OCI-LY3 (cell line): ENCODE measurements at regions not wholly inside any gene's neighbourhood (a gene's known extent, or its start where the extent isn't known, plus 50 kb on each side); places are given as distances from the start of the nearest gene placed in this dataset.

Experiments
- H2AFZ ChIP-seq: fragments of 200-600, 300-600 bp; shearing (Covaris generic); 2 replicates; pipeline ENCODE4 v1.6.0; 2014; ENCODE audit warnings: antibody characterized with exemption, low read depth, low read length
- H3K27ac ChIP-seq: fragments of 200-600, 300-600 bp; sonication (generic); 2 replicates; pipeline ENCODE4 v1.5.1; 2014; ENCODE audit warnings: mild to moderate bottlenecking, low read length, moderate library complexity, mixed read lengths
- H3K27me3 ChIP-seq: fragments of 200-600, 300-600 bp; sonication (generic); 2 replicates; pipeline ENCODE4 v1.6.1; 2014; ENCODE audit warnings: low read depth, low read length, mixed read lengths
- H3K36me3 ChIP-seq: fragments of 200-600, 300-600 bp; sonication (generic); replicated peaks from 2 replicates; pipeline ENCODE3; 2014; ENCODE audit warnings: low read depth, low read length, mixed read lengths
- H3K4me1 ChIP-seq: fragments of 300-600, 200-600 bp; sonication (generic); 2 replicates; pipeline ENCODE4 v1.6.1; 2014; ENCODE audit warnings: low read length, mixed read lengths
- H3K4me2 ChIP-seq: fragments of 200-600, 300-600 bp; sonication (generic); 2 replicates; pipeline ENCODE4 v1.6.1; 2014; ENCODE audit warnings: low read length, mixed read lengths
- H3K4me3 ChIP-seq: fragments of 300-600, 200-600 bp; sonication (generic); 2 replicates; pipeline ENCODE4 v1.5.1; 2014; ENCODE audit warnings: antibody characterized with exemption, mild to moderate bottlenecking, low read length, moderate library complexity
- H3K79me2 ChIP-seq: fragments of 300-600, 200-600 bp; shearing (Covaris generic); 2 replicates; pipeline ENCODE4 v1.6.1; 2014; ENCODE audit warnings: mild to moderate bottlenecking, low read length, mixed read lengths
- H3K9ac ChIP-seq: fragments of 300-600, 200-600 bp; shearing (Covaris generic); 2 replicates; pipeline ENCODE4 v1.6.0; 2014; ENCODE audit warnings: mild to moderate bottlenecking, low read length, moderate library complexity
- H3K9me3 ChIP-seq: fragments of 200-600, 300-600 bp; shearing (Covaris generic); 2 replicates; pipeline ENCODE4 v1.6.1; 2014; ENCODE audit warnings: low read length, mixed read lengths; ENCODE audit not compliant: insufficient read depth
- H4K20me1 ChIP-seq: fragments of 200-600, 300-600 bp; sonication (generic); 2 replicates; pipeline ENCODE4 v1.6.1; 2016; ENCODE audit warnings: low read length, mixed read lengths; ENCODE audit not compliant: insufficient read depth
- EZH2phosphoT487 ChIP-seq: fragments of 200-600 bp; shearing (Covaris generic); IDR thresholded peaks from 2 replicates; pipeline ENCODE4 v1.6.1; 2018; ENCODE audit warnings: antibody characterized with exemption, mixed run types, low read depth
- TF ChIP-seq, protein P1 (sequence below): fragments of 200-600, 300-600 bp; sonication (generic); IDR thresholded peaks from 2 replicates; pipeline ENCODE4 v1.5.1; 2014; ENCODE audit warnings: antibody characterized with exemption, low read length, low read depth

DNA sequence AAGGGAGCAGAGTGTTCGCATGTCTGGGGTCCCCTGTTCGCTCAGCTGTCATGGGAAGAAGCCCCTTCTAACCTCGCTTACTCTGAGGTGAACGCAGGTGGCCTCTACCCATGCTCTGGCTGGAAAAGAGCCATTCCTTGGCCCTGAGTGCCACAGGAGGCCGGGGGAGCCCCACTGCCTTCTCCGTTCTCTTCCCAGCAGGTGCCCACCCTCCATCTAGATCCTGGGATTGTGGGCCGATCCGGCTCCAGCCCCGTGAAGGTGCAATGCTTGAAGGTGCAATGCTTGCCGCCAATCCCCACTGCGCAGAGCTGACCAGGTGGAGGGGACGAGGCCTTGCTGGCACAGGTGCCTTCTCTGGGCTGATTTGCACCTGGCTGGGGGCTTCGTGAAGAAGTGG, 95.4 kb downstream of the MRPL36 start:
- Histone ChIP-seq H3K27me3 (no peaks in the 10 kb centered on the region), H3K4me2 (no peak overlapping the region), H4K20me1 (no peaks in the 10 kb centered on the region), H3K4me3 (no peak overlapping the region), H3K9ac (no peak overlapping the region), H3K4me1 (no peaks in the 10 kb centered on the region), H2AFZ (no peak overlapping the region), H3K9me3 (no peaks in the 10 kb centered on the region), H3K27ac (no peak overlapping the region), H3K36me3 (no peaks in the 10 kb centered on the region), H3K79me2 (no peaks in the 10 kb centered on the region)
- TF ChIP-seq, protein P1, sequence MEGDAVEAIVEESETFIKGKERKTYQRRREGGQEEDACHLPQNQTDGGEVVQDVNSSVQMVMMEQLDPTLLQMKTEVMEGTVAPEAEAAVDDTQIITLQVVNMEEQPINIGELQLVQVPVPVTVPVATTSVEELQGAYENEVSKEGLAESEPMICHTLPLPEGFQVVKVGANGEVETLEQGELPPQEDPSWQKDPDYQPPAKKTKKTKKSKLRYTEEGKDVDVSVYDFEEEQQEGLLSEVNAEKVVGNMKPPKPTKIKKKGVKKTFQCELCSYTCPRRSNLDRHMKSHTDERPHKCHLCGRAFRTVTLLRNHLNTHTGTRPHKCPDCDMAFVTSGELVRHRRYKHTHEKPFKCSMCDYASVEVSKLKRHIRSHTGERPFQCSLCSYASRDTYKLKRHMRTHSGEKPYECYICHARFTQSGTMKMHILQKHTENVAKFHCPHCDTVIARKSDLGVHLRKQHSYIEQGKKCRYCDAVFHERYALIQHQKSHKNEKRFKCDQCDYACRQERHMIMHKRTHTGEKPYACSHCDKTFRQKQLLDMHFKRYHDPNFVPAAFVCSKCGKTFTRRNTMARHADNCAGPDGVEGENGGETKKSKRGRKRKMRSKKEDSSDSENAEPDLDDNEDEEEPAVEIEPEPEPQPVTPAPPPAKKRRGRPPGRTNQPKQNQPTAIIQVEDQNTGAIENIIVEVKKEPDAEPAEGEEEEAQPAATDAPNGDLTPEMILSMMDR = no peak
- no peak for TF ChIP-seq EZH2phosphoT487

DNA sequence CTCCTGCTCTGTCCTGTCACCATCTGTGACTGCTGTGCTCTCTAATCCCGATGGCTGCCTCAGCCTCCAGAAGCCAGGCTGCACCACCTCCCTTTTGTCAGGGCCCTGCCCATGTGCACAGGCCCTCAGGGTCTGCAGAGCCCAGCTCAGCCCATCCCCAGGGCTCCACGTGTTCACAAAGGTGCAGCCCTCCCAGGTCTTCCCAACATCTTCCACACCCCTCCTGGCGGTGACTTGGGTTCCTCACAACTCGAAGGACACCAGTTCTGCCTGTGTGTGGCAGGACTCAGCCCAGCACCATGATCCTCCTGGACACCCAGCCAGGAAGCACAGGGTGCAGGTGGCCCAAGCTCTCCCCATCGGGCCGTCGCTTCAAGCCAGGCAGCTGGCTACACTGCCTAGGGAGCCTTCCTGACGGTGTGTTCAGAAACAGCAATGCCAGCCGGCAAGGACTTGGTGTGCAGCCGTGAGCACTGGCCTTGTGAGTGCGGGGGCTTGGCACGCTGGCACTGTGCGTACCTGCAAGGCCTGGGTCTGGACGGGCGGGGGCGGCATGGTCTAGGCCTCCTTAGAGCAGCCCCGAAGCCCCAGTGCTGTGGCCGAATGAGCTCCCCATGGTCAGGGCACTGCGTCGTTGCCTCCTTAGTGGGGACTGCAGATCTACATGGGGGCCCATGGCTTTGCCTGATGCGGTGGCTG, 96.1 kb downstream of the MRPL36 start:
- no peaks in the 10 kb centered on the region for H3K4me1 ChIP-seq
- H2AFZ ChIP-seq = no peak overlapping the region
- H3K36me3 ChIP-seq = no peaks in the 10 kb centered on the region
- TF ChIP-seq EZH2phosphoT487 = no peak
- TF ChIP-seq, protein P1 = no peak
- H3K27ac ChIP-seq = no peak overlapping the region
- 0 out of 2 replicates have a peak, but pooled peaks cover 3% of the 10 kb centered on the region for H3K27me3 ChIP-seq
- no peak overlapping the region for H3K4me3 ChIP-seq
- no peaks in the 10 kb centered on the region for H3K9me3 ChIP-seq
- no peak overlapping the region for H3K4me2 ChIP-seq
- no peaks in the 10 kb centered on the region for H3K79me2 ChIP-seq
- no peaks in the 10 kb centered on the region for H4K20me1 ChIP-seq
- no peak overlapping the region for H3K9ac ChIP-seq

DNA sequence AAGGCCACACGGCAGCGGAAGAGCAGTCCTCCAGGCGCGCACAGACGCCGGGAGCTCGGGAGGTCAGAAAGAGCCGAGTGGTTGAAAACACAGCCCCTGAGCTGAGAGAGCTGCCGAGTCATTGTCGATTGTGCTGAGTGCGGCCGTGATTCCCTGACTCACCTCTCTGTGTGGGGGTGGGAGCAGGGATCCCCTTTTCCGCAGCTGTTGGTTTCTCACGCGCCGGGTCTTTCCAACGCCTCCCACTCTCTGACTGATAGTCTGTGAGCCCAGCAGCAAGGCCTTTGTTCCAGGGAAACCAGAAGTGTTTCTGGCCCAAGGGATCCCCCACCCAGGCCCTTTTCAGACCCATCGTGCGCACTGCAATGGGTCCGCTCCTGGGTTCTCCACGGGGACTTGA, 97.3 kb downstream of the MRPL36 start:
- Histone ChIP-seq H3K27me3 (0 out of 2 replicates have a peak, but pooled peaks cover 8% of the 10 kb centered on the region), H4K20me1 (no peaks in the 10 kb centered on the region), H3K9ac (no peak overlapping the region), H3K9me3 (no peaks in the 10 kb centered on the region), H3K36me3 (no peaks in the 10 kb centered on the region), H3K4me3 (no peak overlapping the region), H3K4me1 (no peaks in the 10 kb centered on the region), H2AFZ (no peak overlapping the region), H3K27ac (no peak overlapping the region), H3K79me2 (no peaks in the 10 kb centered on the region), H3K4me2 (no peak overlapping the region)
- TF ChIP-seq, protein P1 = no peak

DNA sequence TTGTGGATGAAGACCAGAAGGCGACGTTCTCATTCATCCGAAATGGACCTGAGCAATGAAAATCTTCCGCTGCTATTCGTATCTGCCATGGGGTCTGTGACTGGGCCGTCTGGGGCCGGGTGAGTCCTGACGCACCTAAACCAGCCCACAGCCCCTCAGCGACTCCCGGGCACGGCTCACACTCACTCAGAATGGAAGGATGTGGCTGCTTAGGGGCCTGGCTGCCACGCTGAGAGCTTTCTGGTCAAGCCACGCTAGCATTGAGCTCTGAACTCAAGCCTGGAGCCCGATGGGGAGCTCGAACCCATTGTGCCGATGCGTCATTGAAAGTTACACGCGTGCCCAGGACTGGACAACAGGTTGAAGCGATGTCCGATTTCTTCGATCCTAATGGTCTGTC, 97.8 kb downstream of the MRPL36 start:
- no peaks in the 10 kb centered on the region for H3K36me3 ChIP-seq
- no peaks in the 10 kb centered on the region for H3K4me1 ChIP-seq
- H3K4me2 ChIP-seq = no peak overlapping the region
- H3K4me3 ChIP-seq = no peak overlapping the region
- H3K9me3 ChIP-seq = no peaks in the 10 kb centered on the region
- no peaks in the 10 kb centered on the region for H4K20me1 ChIP-seq
- H3K79me2 ChIP-seq = no peaks in the 10 kb centered on the region
- TF ChIP-seq, protein P1 = no peak
- no peak for TF ChIP-seq EZH2phosphoT487
- H3K27me3 ChIP-seq = 0 out of 2 replicates have a peak, but pooled peaks cover 8% of the 10 kb centered on the region
- no peak overlapping the region for H3K27ac ChIP-seq
- H2AFZ ChIP-seq = no peak overlapping the region
- no peak overlapping the region for H3K9ac ChIP-seq
